ENCODE measurements at regions not wholly inside any gene's neighbourhood (a gene's known extent, or its start where the extent isn't known, plus 50 kb on each side); places are given as distances from the start of the nearest gene placed in this dataset.

DNA sequence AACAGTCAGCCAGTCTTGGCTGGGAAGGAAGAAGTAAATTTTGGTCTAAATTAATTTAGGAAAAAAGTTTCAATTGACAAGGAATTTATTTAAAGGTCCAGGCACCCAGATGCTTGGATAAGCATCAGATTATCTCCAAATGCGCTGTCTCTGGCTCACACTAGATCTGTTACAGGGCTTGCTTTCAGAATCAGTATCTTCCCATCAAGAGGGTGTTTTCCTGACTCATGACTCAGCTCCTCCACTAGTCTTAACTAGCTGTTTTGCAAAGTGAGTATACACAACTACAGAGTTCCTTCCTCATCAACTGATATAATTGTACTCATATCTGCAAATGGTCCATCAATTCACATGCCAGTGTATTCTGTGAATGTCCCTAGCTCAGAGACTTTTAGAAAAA is 482.1 kb upstream of the CPEB2 start:
- TF ChIP-seq, protein P1, sequence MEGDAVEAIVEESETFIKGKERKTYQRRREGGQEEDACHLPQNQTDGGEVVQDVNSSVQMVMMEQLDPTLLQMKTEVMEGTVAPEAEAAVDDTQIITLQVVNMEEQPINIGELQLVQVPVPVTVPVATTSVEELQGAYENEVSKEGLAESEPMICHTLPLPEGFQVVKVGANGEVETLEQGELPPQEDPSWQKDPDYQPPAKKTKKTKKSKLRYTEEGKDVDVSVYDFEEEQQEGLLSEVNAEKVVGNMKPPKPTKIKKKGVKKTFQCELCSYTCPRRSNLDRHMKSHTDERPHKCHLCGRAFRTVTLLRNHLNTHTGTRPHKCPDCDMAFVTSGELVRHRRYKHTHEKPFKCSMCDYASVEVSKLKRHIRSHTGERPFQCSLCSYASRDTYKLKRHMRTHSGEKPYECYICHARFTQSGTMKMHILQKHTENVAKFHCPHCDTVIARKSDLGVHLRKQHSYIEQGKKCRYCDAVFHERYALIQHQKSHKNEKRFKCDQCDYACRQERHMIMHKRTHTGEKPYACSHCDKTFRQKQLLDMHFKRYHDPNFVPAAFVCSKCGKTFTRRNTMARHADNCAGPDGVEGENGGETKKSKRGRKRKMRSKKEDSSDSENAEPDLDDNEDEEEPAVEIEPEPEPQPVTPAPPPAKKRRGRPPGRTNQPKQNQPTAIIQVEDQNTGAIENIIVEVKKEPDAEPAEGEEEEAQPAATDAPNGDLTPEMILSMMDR (IDR thresholded peaks at IDR 0.05 in 4 of 5, conservative IDR thresholded peaks at IDR 0.05 in 1 of 5), result no peak
- TF ChIP-seq POLR2A (IDR thresholded peaks at IDR 0.05), result no peak

Data from gastrocnemius medialis (tissue), 4 donors.